Coronary artery (tissue), 2 donors: ENCODE measurements at regions not wholly inside any gene's neighbourhood (a gene's known extent, or its start where the extent isn't known, plus 50 kb on each side); places are given as distances from the start of the nearest gene placed in this dataset.

ENCODE experiments used
- DNase-seq: peaks from one replicate; pipeline ENCODE4 v3.0.0-alpha.2; 2017; ENCODE audit warnings: low spot score
- H3K27ac ChIP-seq, 2 donors: fragments of 200-600 bp; sonication (generic); one replicate each; pipeline ENCODE4 v1.5.1; 2016 to 2019
- H3K4me3 ChIP-seq: fragments of 200-600 bp; sonication (generic); 2 replicates; pipeline ENCODE4 v1.5.1; 2016; ENCODE audit warnings: mild to moderate bottlenecking, moderate library complexity
- CTCF ChIP-seq: fragments of 200-600 bp; sonication (generic); IDR thresholded peaks from one replicate; pipeline ENCODE4 v1.5.1; 2019; ENCODE audit warnings: antibody characterized with exemption

GRCh38 chr4:188552741-188553275 is 413.6 kb downstream of the TRIML1 start:
- no peak for TF ChIP-seq CTCF
- no peak for DNase-seq
- Histone ChIP-seq H3K4me3 (no peak overlapping the region), H3K27ac (no peak overlapping the region)

- no peak for TF ChIP-seq CTCF
- Histone ChIP-seq H3K27ac (no peak overlapping the region), H3K4me3 (no peak overlapping the region)
- no peak for DNase-seq
Observed at GRCh38 chr4:188554413-188554812, 415.2 kb downstream of the TRIML1 start.

- no peak for TF ChIP-seq CTCF
- DNase-seq: no peak
- Histone ChIP-seq H3K4me3 (no peak overlapping the region), H3K27ac (no peak overlapping the region)
Observed at GRCh38 chr4:188573104-188573503, 433.9 kb downstream of the TRIML1 start.

- H3K4me3 ChIP-seq: no peak overlapping the region
- H3K27ac ChIP-seq: no peak overlapping the region
- TF ChIP-seq CTCF: no peak
- no peak for DNase-seq
Observed at GRCh38 chr4:188578657-188579056, 439.4 kb downstream of the TRIML1 start.

- no peak overlapping the region for H3K4me3 ChIP-seq
- no peak overlapping the region for H3K27ac ChIP-seq
- TF ChIP-seq CTCF: no peak
- no peak for DNase-seq
Observed at GRCh38 chr4:188596021-188596420, 456.8 kb downstream of the TRIML1 start.

GRCh38 chr4:188603646-188604045 is 464.4 kb downstream of the TRIML1 start:
- no peak overlapping the region for H3K4me3 ChIP-seq
- no peak for DNase-seq
- H3K27ac ChIP-seq: no peak overlapping the region
- no peak for TF ChIP-seq CTCF

GRCh38 chr4:188606635-188607034 is 467.4 kb downstream of the TRIML1 start:
- Histone ChIP-seq H3K4me3 (no peak overlapping the region), H3K27ac (no peak overlapping the region)
- TF ChIP-seq CTCF: no peak
- no peak for DNase-seq
